Sigmoid colon (tissue), 6 donors: ENCODE measurements at regions not wholly inside any gene's neighbourhood (a gene's known extent, or its start where the extent isn't known, plus 50 kb on each side); places are given as distances from the start of the nearest gene placed in this dataset.

Experiments
- DNase-seq: peaks from one replicate; pipeline ENCODE4 v3.0.0-alpha.2; 2019
- H3K27ac ChIP-seq, 4 donors: fragments of 200-600 bp; sonication (generic); one replicate each; pipeline ENCODE4 v1.5.1; 2016 to 2019; ENCODE audit warnings: mild to moderate bottlenecking in 1 of 4
- H3K27me3 ChIP-seq, 3 donors: fragments of 200-600 bp; sonication (generic); one replicate each; pipeline ENCODE4 v1.5.1; 2019; ENCODE audit warnings: mild to moderate bottlenecking in 1 of 3
- H3K36me3 ChIP-seq, 4 donors: fragments of 200-600 bp; sonication (generic); one replicate each; pipeline ENCODE4 v1.5.1; 2016 to 2019
- H3K4me1 ChIP-seq, 4 donors: fragments of 200-600 bp; sonication (generic); one replicate each; pipeline ENCODE4 v1.5.1; 2017 to 2019
- H3K4me3 ChIP-seq, 4 donors: fragments of 200-600 bp; sonication (generic); one replicate each; pipeline ENCODE4 v1.5.1; 2017 to 2019; ENCODE audit warnings: mild to moderate bottlenecking in 2 of 4, moderate library complexity in 1 of 4
- H3K9me3 ChIP-seq, 4 donors: fragments of 200-600 bp in 3 of 4; sonication (generic) in 3 of 4; one replicate each; pipeline versions ENCODE4 v1.5.1 to v1.6.1; 2013 to 2019
- CTCF ChIP-seq, 4 experiments: fragments of 450-650 bp in 3 of 4; fragments of 200-600 bp in 1 of 4; IDR thresholded peaks; one replicate each; pipeline ENCODE4 v1.5.1; 2016 to 2019; ENCODE audit warnings: antibody characterized with exemption in 4 of 4, mild to moderate bottlenecking in 3 of 4, moderate library complexity in 2 of 4
- EP300 ChIP-seq, 4 donors: sonication (generic); formaldehyde crosslinking; IDR thresholded peaks; one replicate each; pipeline ENCODE4 v1.6.1; 2017; ENCODE audit warnings: antibody characterized with exemption in 4 of 4
- POLR2A ChIP-seq, 2 donors: fragments of 450-650 bp; IDR thresholded peaks; one replicate each; pipeline ENCODE4 v1.6.1; 2016; ENCODE audit warnings: antibody characterized with exemption in 2 of 2, mild to moderate bottlenecking in 2 of 2, moderate library complexity in 2 of 2
- POLR2AphosphoS5 ChIP-seq, 4 donors: sonication (generic); formaldehyde crosslinking; IDR thresholded peaks; one replicate each; pipeline ENCODE4 v1.6.1; 2017; ENCODE audit warnings: antibody characterized with exemption in 4 of 4
- WGBS, 2 donors: extraction: QIAGEN DNeasy Blood & Tissue Kit; methylation state at CpG; one replicate each; pipeline ENCODE4 v1.1.7; 2013; 5-methylcytosine and 5-hydroxymethylcytosine counted together
- intact Hi-C: fragments of 100-400 bp; cut with DNase I; formaldehyde crosslinking; loops from one replicate; pipeline ENCODE4 v1.15.1; 2023
- donor health status: healthy with polysubstance abuse.
- donor health status: healthy.

GRCh38 chr18:10295751-10296150, 158.7 kb upstream of the APCDD1 start:
- H3K4me3 ChIP-seq: no peak overlapping the region
- no peaks in the 10 kb centered on the region for H3K27me3 ChIP-seq
- intact Hi-C loops: no loop called here
- 65 to 79% methylated on average over 2 of the region's 2 CpGs for WGBS, 2 donors
- TF ChIP-seq CTCF (IDR thresholded peaks at IDR 0.05): no peak
- TF ChIP-seq POLR2A (IDR thresholded peaks at IDR 0.05): no peak
- no peak for TF ChIP-seq POLR2AphosphoS5 (IDR thresholded peaks at IDR 0.05)
- TF ChIP-seq EP300 (IDR thresholded peaks at IDR 0.05): no peak
- H3K27ac ChIP-seq: no peak overlapping the region
- no peaks in the 10 kb centered on the region for H3K4me1 ChIP-seq
- no peaks in the 10 kb centered on the region for H3K9me3 ChIP-seq
- H3K36me3 ChIP-seq: no peaks in the 10 kb centered on the region
- no peak for DNase-seq

- no peak overlapping the region for H3K4me3 ChIP-seq
- no peaks in the 10 kb centered on the region for H3K36me3 ChIP-seq
- WGBS, 2 donors: 76 to 84% methylated on average over 12 of the region's 12 CpGs
- H3K27me3 ChIP-seq: no peaks in the 10 kb centered on the region
- H3K9me3 ChIP-seq: no peaks in the 10 kb centered on the region
- DNase-seq: no peak
- no peak overlapping the region for H3K27ac ChIP-seq
- TF ChIP-seq CTCF (IDR thresholded peaks at IDR 0.05): no peak
- no peak for TF ChIP-seq POLR2A (IDR thresholded peaks at IDR 0.05)
- TF ChIP-seq POLR2AphosphoS5 (IDR thresholded peaks at IDR 0.05): no peak
- no peak for TF ChIP-seq EP300 (IDR thresholded peaks at IDR 0.05)
- no peaks in the 10 kb centered on the region for H3K4me1 ChIP-seq
- intact Hi-C loops: no loop called here
Measured at GRCh38 chr18:10296491-10296890, 157.9 kb upstream of the APCDD1 start.

- intact Hi-C loops: no loop called here
- Histone ChIP-seq H3K27ac (no peak overlapping the region), H3K4me1 (no peaks in the 10 kb centered on the region), H3K27me3 (no peaks in the 10 kb centered on the region), H3K36me3 (no peaks in the 10 kb centered on the region), H3K4me3 (no peak overlapping the region), H3K9me3 (no peaks in the 10 kb centered on the region)
- WGBS, 2 donors: 68 to 86% methylated on average over 9 of the region's 9 CpGs
- DNase-seq: no peak
- TF ChIP-seq POLR2AphosphoS5 (IDR thresholded peaks at IDR 0.05): no peak
- no peak for TF ChIP-seq CTCF (IDR thresholded peaks at IDR 0.05)
- no peak for TF ChIP-seq POLR2A (IDR thresholded peaks at IDR 0.05)
- TF ChIP-seq EP300 (IDR thresholded peaks at IDR 0.05): no peak
Measured at GRCh38 chr18:10297086-10297485, 157.3 kb upstream of the APCDD1 start.

GRCh38 chr18:10298346-10298745, 156.1 kb upstream of the APCDD1 start:
- Histone ChIP-seq H3K4me1 (no peaks in the 10 kb centered on the region), H3K9me3 (no peaks in the 10 kb centered on the region), H3K27me3 (no peaks in the 10 kb centered on the region), H3K36me3 (no peaks in the 10 kb centered on the region), H3K4me3 (no peak overlapping the region), H3K27ac (no peak overlapping the region)
- intact Hi-C loops: no loop called here
- DNase-seq: no peak
- WGBS, 2 donors: 79 to 91% methylated on average over 8 of the region's 8 CpGs
- TF ChIP-seq EP300 (IDR thresholded peaks at IDR 0.05): no peak
- no peak for TF ChIP-seq POLR2A (IDR thresholded peaks at IDR 0.05)
- no peak for TF ChIP-seq POLR2AphosphoS5 (IDR thresholded peaks at IDR 0.05)
- no peak for TF ChIP-seq CTCF (IDR thresholded peaks at IDR 0.05)

- H3K4me1 ChIP-seq: no peaks in the 10 kb centered on the region
- no peaks in the 10 kb centered on the region for H3K9me3 ChIP-seq
- H3K36me3 ChIP-seq: no peaks in the 10 kb centered on the region
- no peak overlapping the region for H3K4me3 ChIP-seq
- 48 to 89% methylated on average over 6 of the region's 6 CpGs for WGBS, 2 donors
- no peaks in the 10 kb centered on the region for H3K27me3 ChIP-seq
- DNase-seq: no peak
- no peak overlapping the region for H3K27ac ChIP-seq
- intact Hi-C loops: no loop called here
- no peak for TF ChIP-seq EP300 (IDR thresholded peaks at IDR 0.05)
- TF ChIP-seq CTCF (IDR thresholded peaks at IDR 0.05): no peak
- TF ChIP-seq POLR2AphosphoS5 (IDR thresholded peaks at IDR 0.05): no peak
- TF ChIP-seq POLR2A (IDR thresholded peaks at IDR 0.05): no peak
Measured at GRCh38 chr18:10299643-10300042, 154.8 kb upstream of the APCDD1 start.
